HCT116 (cell line): ENCODE measurements at regions not wholly inside any gene's neighbourhood (a gene's known extent, or its start where the extent isn't known, plus 50 kb on each side); places are given as distances from the start of the nearest gene placed in this dataset.

Experiments
- ATAC-seq: fragments of 200-7000 bp; cut with Tn5 transposase; 2 replicates; pipeline ENCODE4 v1.9.1; 2020; ENCODE audit warnings: mild to moderate bottlenecking, moderate library complexity
- BruUV-seq: library from RNA; stranded (reverse); fragments of 400-500 nt; replicated peaks from 2 replicates; lab custom pipeline; 2021; lab: Mats Ljungman, UMichigan
- CTCF ChIA-PET: fragments of 300-600 bp; sonication (Branson Sonifier 250); formaldehyde crosslinking; loops from one replicate; lab custom pipeline; 2021; ENCODE audit warnings: antibody characterized with exemption; lab: Charles Lee
- POLR2A ChIA-PET: fragments of 300-600, 350-600 bp; sonication (Branson Sonifier 250); formaldehyde crosslinking; loops from one replicate; lab custom pipeline; 2021; ENCODE audit warnings: antibody characterized with exemption; lab: Charles Lee
- RAD21 ChIA-PET, 2 experiments: fragments of 300-600 bp; sonication (Branson Sonifier 250); formaldehyde crosslinking; loops; one replicate each; lab custom pipeline; 2023; ENCODE audit warnings: low total read pairs in 2 of 2; ENCODE audit not compliant: uncharacterized antibody in 2 of 2, unreplicated experiment in 2 of 2, low non-redundant PET in 1 of 2; lab: Charles Lee
- DNase-seq: peaks from one replicate; pipeline ENCODE4 v3.0.0-alpha.2; 2010; ENCODE audit warnings: low read depth, low spot score
- H2AFZ ChIP-seq: fragments of 200-600 bp; shearing (Covaris generic), sonication (generic); 2 replicates; pipeline ENCODE4 v1.6.1; 2017; ENCODE audit warnings: low read depth, mixed run types, mixed read lengths, antibody characterized with exemption, low read length; ENCODE audit not compliant: poor library complexity, severe bottlenecking
- H3K27ac ChIP-seq: 2 replicates; pipeline ENCODE4 v1.5.1; 2012; ENCODE audit warnings: low read depth, low read length
- H3K27me3 ChIP-seq: fragments of 200-600 bp; sonication (generic); 2 replicates; pipeline ENCODE4 v1.6.1; 2016; ENCODE audit warnings: mixed run types, low read length, mixed read lengths; ENCODE audit not compliant: insufficient read depth
- H3K36me3 ChIP-seq, 2 experiments: fragments of 200-500 bp in 1 of 2; fragments of 200-600 bp in 1 of 2; sonication (Bioruptor generic) in 1 of 2; sonication (generic) in 1 of 2; 2 replicates each; pipeline versions ENCODE4 v1.5.1 to v1.6.1; 2014 to 2016; ENCODE audit warnings: low read length in 2 of 2, inconsistent platforms in 1 of 2, mixed read lengths in 1 of 2, mixed run types in 1 of 2; ENCODE audit not compliant: insufficient read depth in 2 of 2, control insufficient read depth in 1 of 2
- H3K4me1 ChIP-seq, 2 experiments: fragments of 200-600 bp in 1 of 2; sonication (generic) in 1 of 2; 2 replicates each; pipeline versions ENCODE4 v1.5.1 to v1.6.1; 2012 to 2017; ENCODE audit warnings: low read length in 2 of 2, inconsistent platforms in 1 of 2, mild to moderate bottlenecking in 1 of 2, mixed read lengths in 1 of 2, mixed run types in 1 of 2, moderate library complexity in 1 of 2; ENCODE audit not compliant: insufficient read depth in 2 of 2, control insufficient read depth in 1 of 2
- H3K4me2 ChIP-seq: fragments of 200-600 bp; sonication (generic); 2 replicates; pipeline ENCODE4 v1.6.1; 2017; ENCODE audit warnings: mixed run types, low read length, mixed read lengths
- H3K4me3 ChIP-seq, 2 experiments: fragments of 200-600 bp in 1 of 2; sonication (generic) in 1 of 2; replicated peaks in 1 of 2; 2 replicates each; pipeline ENCODE4 v1.5.1; 2011 to 2016; ENCODE audit warnings: low read length in 2 of 2, control low read depth in 1 of 2, low read depth in 1 of 2, mild to moderate bottlenecking in 1 of 2, mixed read lengths in 1 of 2, mixed run types in 1 of 2
- H3K79me2 ChIP-seq: fragments of 200-600 bp; sonication (generic); 2 replicates; pipeline ENCODE4 v1.6.1; 2017; ENCODE audit warnings: mild to moderate bottlenecking, mixed run types, low read length, moderate library complexity, mixed read lengths; ENCODE audit not compliant: insufficient read depth
- H3K9ac ChIP-seq: fragments of 200-600 bp; sonication (generic); 2 replicates; pipeline ENCODE4 v1.6.1; 2016; ENCODE audit warnings: low read length, mixed read lengths
- H3K9me2 ChIP-seq: fragments of 200-600 bp; sonication (generic), shearing (Covaris generic); 2 replicates; pipeline ENCODE4 v1.6.1; 2017; ENCODE audit warnings: mixed run types, mild to moderate bottlenecking, moderate library complexity; ENCODE audit not compliant: insufficient read depth
- H3K9me3 ChIP-seq, 2 experiments: fragments of 200-500 bp in 1 of 2; fragments of 200-600 bp in 1 of 2; sonication (Bioruptor generic) in 1 of 2; sonication (generic) in 1 of 2; 2 replicates each; pipeline ENCODE4 v1.6.1; 2014 to 2017; ENCODE audit warnings: low read length in 2 of 2, mixed read lengths in 2 of 2, inconsistent platforms in 1 of 2, low read depth in 1 of 2, mild to moderate bottlenecking in 1 of 2, mixed run types in 1 of 2, moderate library complexity in 1 of 2; ENCODE audit not compliant: control insufficient read depth in 1 of 2, insufficient read depth in 1 of 2
- H4K20me1 ChIP-seq: fragments of 200-600 bp; sonication (generic), shearing (Covaris generic); 2 replicates; pipeline ENCODE4 v1.6.1; 2017; ENCODE audit warnings: mixed run types, mild to moderate bottlenecking, moderate library complexity; ENCODE audit not compliant: insufficient read depth
- CBX3 ChIP-seq: IDR thresholded peaks from 2 replicates; pipeline ENCODE4 v1.6.1; 2012; ENCODE audit warnings: low read depth
- CEBPB ChIP-seq: IDR thresholded peaks from 2 replicates; pipeline ENCODE4 v1.6.1; 2012; ENCODE audit warnings: low read depth
- SRF ChIP-seq: IDR thresholded peaks from 2 replicates; pipeline ENCODE4 v1.6.1; 2012; ENCODE audit warnings: low read depth
- ZNF274 ChIP-seq: fragments of 200-500 bp; sonication (Bioruptor generic); IDR thresholded peaks from 2 replicates; pipeline ENCODE4 v1.6.1; 2014; ENCODE audit warnings: mild to moderate bottlenecking, low read depth, low read length, inconsistent platforms
- intact Hi-C: fragments of 100-400 bp; cut with micrococcal nuclease; formaldehyde crosslinking; loops from 2 replicates; pipeline ENCODE4 v1.10.0; 2022

DNA sequence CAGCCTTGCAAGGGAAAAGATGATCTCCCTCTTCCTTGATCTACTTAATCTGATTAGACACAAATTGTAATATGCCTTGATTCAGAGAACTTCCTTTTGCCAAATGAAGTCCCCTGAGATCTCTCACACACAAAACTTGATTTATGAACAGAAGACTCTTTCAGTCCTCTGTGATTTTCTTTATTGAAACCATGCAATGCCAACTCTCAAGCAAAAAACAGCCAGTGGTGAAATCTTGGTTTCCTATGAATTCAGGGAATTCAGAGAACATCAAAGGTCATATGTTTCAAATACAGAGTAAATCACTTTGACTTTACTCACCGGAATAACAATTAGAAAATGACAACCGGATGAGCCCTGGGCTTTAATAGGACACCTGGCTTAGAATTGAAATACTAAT, 211.7 kb downstream of the ABHD5 start:
- Histone ChIP-seq H3K27ac (no peak overlapping the region), H3K36me3 (no peaks in the 10 kb centered on the region)
- TF ChIP-seq CEBPB (no peak), CBX3 (no peak), SRF (no peak)
- TF ChIP-seq, all 23 proteins: peak for 0
- intact Hi-C loops = no loop called here
- RAD21 ChIA-PET = no interaction called here
- BruUV-seq = no TSS peak
- CTCF ChIA-PET = no interaction called here
- Histone ChIP-seq H3K27me3 (peaks cover 8% of the 10 kb centered on the region; the same call in 1 of the 2 replicates), H3K4me2 (no peak overlapping the region), H3K4me3 (no peak overlapping the region), H3K9me3 (no peaks in the 10 kb centered on the region), H3K4me1 (no peaks in the 10 kb centered on the region), H3K9me2 (no peaks in the 10 kb centered on the region), H3K79me2 (no peaks in the 10 kb centered on the region), H3K9ac (no peak overlapping the region), H4K20me1 (no peaks in the 10 kb centered on the region), H2AFZ (no peak overlapping the region)
- DNase-seq = no peak
- POLR2A ChIA-PET = no interaction called here
- ATAC-seq = no peak

DNA sequence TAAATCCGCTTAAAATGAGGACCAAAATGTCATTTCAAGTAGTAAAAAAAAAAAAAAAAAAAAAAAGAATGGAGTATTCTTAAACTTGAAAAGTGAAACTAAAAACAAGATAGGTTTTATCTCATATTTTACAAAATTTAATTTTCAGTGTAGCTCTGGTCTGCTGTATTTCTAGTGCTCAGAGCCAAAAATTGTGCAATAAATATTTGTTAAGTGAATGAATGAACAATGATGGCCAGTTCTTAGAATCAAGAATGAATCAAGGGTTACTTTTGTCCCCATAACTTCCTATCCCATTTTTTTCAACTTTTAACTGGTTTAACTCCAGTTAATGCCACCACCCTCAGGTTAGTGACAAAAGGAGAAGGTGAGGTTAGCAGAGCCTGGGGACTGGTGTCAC, 214.4 kb downstream of the ABHD5 start:
- H3K27ac ChIP-seq = no peak overlapping the region
- no peaks in the 10 kb centered on the region for H3K79me2 ChIP-seq
- intact Hi-C loops = no loop called here
- no peak overlapping the region for H2AFZ ChIP-seq
- H4K20me1 ChIP-seq = no peaks in the 10 kb centered on the region
- H3K4me2 ChIP-seq = no peak overlapping the region
- no peaks in the 10 kb centered on the region for H3K36me3 ChIP-seq
- TF ChIP-seq CBX3 = no peak
- TF ChIP-seq ZNF274 = no peak
- H3K4me1 ChIP-seq = no peaks in the 10 kb centered on the region
- CTCF ChIA-PET = no interaction called here
- no peak for DNase-seq
- H3K9ac ChIP-seq = no peak overlapping the region
- POLR2A ChIA-PET = no interaction called here
- H3K4me3 ChIP-seq = no peak overlapping the region
- no peaks in the 10 kb centered on the region for H3K9me3 ChIP-seq
- RAD21 ChIA-PET = no interaction called here
- ATAC-seq = no peak
- no TSS peak for BruUV-seq
- peaks cover 8% of the 10 kb centered on the region; the same call in 1 of the 2 replicates for H3K27me3 ChIP-seq
- H3K9me2 ChIP-seq = no peaks in the 10 kb centered on the region
